Panc1 (cell line): ENCODE measurements at regions not wholly inside any gene's neighbourhood (a gene's known extent, or its start where the extent isn't known, plus 50 kb on each side); places are given as distances from the start of the nearest gene placed in this dataset.

Source experiments
- ATAC-seq: fragments of 200-7000 bp; cut with Tn5 transposase; 2 replicates; pipeline ENCODE4 v1.9.1; 2020; ENCODE audit warnings: mild to moderate bottlenecking, moderate library complexity
- BruUV-seq: library from RNA; stranded (reverse); fragments of 400-500 nt; replicated peaks from 2 replicates; lab custom pipeline; 2021; lab: Mats Ljungman, UMichigan
- CTCF ChIA-PET: fragments of 300-600 bp; sonication (Branson Sonifier 250); formaldehyde crosslinking; loops from one replicate; lab custom pipeline; 2022; ENCODE audit warnings: antibody characterized with exemption; lab: Charles Lee
- POLR2A ChIA-PET: fragments of 300-600 bp; sonication (Branson Sonifier 250); formaldehyde crosslinking; loops from one replicate; lab custom pipeline; 2022; ENCODE audit warnings: antibody characterized with exemption; lab: Charles Lee
- DNase-seq: peaks from one replicate; pipeline ENCODE4 v3.0.0-alpha.2; 2010; ENCODE audit warnings: low read depth, low spot score
- H3K27ac ChIP-seq: 2 replicates; pipeline ENCODE4 v1.5.1; 2011; ENCODE audit warnings: mild to moderate bottlenecking, low read length, inconsistent platforms
- H3K27me3 ChIP-seq: fragments of 200-500 bp; sonication (Bioruptor generic); 2 replicates; pipeline ENCODE4 v1.6.0; 2014; ENCODE audit warnings: low read length, inconsistent platforms; ENCODE audit not compliant: control insufficient read depth, insufficient read depth
- H3K36me3 ChIP-seq: fragments of 200-500 bp; sonication (Bioruptor generic); 2 replicates; pipeline ENCODE4 v1.5.1; 2014; ENCODE audit warnings: inconsistent platforms, mild to moderate bottlenecking, low read length, moderate library complexity; ENCODE audit not compliant: control insufficient read depth, insufficient read depth
- H3K4me1 ChIP-seq: 2 replicates; pipeline ENCODE4 v1.5.1; 2011; ENCODE audit warnings: inconsistent platforms, mild to moderate bottlenecking, low read length, moderate library complexity; ENCODE audit not compliant: control insufficient read depth, insufficient read depth
- H3K4me3 ChIP-seq, 2 experiments: 2 replicates each; pipeline ENCODE4 v1.5.1; 2011 to 2012; ENCODE audit warnings: low read depth in 2 of 2, low read length in 2 of 2, mild to moderate bottlenecking in 2 of 2, inconsistent platforms in 1 of 2, moderate library complexity in 1 of 2
- H3K9me3 ChIP-seq: fragments of 200-500 bp; sonication (Bioruptor generic); 2 replicates; pipeline ENCODE4 v1.5.1; 2014; ENCODE audit warnings: low read depth, mild to moderate bottlenecking, inconsistent platforms, low read length, moderate library complexity; ENCODE audit not compliant: control insufficient read depth, insufficient read depth
- POLR2AphosphoS5 ChIP-seq: IDR thresholded peaks from 2 replicates; pipeline ENCODE4 v1.6.1; 2012; ENCODE audit warnings: mild to moderate bottlenecking, low read depth, low read length, moderate library complexity
- REST ChIP-seq, 2 experiments: IDR thresholded peaks; 2 replicates each; pipeline ENCODE4 v1.6.1; 2011 to 2012; ENCODE audit warnings: low read depth in 2 of 2, control low read depth in 1 of 2, low read length in 1 of 2, mild to moderate bottlenecking in 1 of 2, moderate library complexity in 1 of 2; ENCODE audit not compliant: insufficient read depth in 1 of 2
- SIN3A ChIP-seq: IDR thresholded peaks from 2 replicates; pipeline ENCODE4 v1.6.1; 2012; ENCODE audit warnings: low read depth, mild to moderate bottlenecking, low read length, moderate library complexity, borderline replicate concordance; ENCODE audit not compliant: insufficient read depth
- TCF7L2 ChIP-seq: IDR thresholded peaks from 2 replicates; pipeline ENCODE4 v1.6.1; 2011; ENCODE audit warnings: mild to moderate bottlenecking, low read depth, low read length, inconsistent platforms
- in situ Hi-C: cut with HindIII; loops from 2 replicates; pipeline ENCODE4 v1.10.0; 2016; ENCODE audit warnings: low sequenced_read_pairs, low pct_unique_long_range_greater_than_20kb
- intact Hi-C: fragments of 100-400 bp; cut with micrococcal nuclease; formaldehyde crosslinking; loops from one replicate; pipeline ENCODE4 v1.10.0; 2022; ENCODE audit not compliant: unreplicated experiment
- TF ChIP-seq, protein P1 (sequence below): fragments of 450-650 bp; IDR thresholded peaks from 2 replicates; pipeline ENCODE4 v1.5.1; 2017; ENCODE audit warnings: mild to moderate bottlenecking

DNA sequence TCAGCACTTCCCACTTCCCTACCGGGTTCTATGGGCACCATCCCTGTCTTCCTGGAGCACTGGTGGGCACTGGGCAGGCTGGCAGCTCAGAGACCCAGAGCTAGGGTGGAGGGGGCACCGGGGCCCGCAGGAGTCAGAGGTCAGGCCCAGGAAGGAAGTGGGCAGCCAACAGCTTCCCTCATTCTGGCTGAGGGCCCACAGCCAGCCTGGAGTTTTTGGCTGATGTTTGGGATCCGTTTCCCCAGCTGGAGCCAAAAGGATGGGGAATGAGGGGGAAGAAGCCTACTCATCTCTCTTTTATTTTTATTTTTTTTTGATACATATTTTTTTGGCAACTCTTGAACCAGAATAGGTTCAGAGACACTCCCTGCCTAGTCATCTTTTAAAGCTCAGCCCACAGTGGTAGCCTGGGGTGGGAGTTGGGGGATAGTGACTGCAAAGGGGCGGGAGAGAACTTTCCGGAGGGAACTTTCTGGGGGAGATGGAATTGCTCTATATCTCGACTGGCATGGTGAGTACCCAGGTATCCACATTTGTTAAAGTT lies 54.2 kb upstream of the MLN start:
- H3K4me1 ChIP-seq, result no peaks in the 10 kb centered on the region
- DNase-seq (no peak), ATAC-seq (no peak)
- intact Hi-C loops (no loop called here), in situ Hi-C loops (no loop called here)
- H3K4me3 ChIP-seq, result no peak overlapping the region
- H3K36me3 ChIP-seq, result no peaks in the 10 kb centered on the region
- no peak overlapping the region for H3K27ac ChIP-seq
- no peaks in the 10 kb centered on the region for H3K9me3 ChIP-seq
- ChIA-PET CTCF (no interaction called here), POLR2A (no interaction called here)
- TF ChIP-seq POLR2AphosphoS5 (no peak), SIN3A (no peak), TCF7L2 (no peak), REST (IDR thresholded peaks at IDR 0.05; ENCODE audit: insufficient read depth in 1 of 2, low read depth in 2 of 2, low read length in 1 of 2) (no peak)
- TF ChIP-seq, protein P1, sequence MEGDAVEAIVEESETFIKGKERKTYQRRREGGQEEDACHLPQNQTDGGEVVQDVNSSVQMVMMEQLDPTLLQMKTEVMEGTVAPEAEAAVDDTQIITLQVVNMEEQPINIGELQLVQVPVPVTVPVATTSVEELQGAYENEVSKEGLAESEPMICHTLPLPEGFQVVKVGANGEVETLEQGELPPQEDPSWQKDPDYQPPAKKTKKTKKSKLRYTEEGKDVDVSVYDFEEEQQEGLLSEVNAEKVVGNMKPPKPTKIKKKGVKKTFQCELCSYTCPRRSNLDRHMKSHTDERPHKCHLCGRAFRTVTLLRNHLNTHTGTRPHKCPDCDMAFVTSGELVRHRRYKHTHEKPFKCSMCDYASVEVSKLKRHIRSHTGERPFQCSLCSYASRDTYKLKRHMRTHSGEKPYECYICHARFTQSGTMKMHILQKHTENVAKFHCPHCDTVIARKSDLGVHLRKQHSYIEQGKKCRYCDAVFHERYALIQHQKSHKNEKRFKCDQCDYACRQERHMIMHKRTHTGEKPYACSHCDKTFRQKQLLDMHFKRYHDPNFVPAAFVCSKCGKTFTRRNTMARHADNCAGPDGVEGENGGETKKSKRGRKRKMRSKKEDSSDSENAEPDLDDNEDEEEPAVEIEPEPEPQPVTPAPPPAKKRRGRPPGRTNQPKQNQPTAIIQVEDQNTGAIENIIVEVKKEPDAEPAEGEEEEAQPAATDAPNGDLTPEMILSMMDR, result no peak
- H3K27me3 ChIP-seq, result no peaks in the 10 kb centered on the region
- BruUV-seq, result no TSS peak

DNA sequence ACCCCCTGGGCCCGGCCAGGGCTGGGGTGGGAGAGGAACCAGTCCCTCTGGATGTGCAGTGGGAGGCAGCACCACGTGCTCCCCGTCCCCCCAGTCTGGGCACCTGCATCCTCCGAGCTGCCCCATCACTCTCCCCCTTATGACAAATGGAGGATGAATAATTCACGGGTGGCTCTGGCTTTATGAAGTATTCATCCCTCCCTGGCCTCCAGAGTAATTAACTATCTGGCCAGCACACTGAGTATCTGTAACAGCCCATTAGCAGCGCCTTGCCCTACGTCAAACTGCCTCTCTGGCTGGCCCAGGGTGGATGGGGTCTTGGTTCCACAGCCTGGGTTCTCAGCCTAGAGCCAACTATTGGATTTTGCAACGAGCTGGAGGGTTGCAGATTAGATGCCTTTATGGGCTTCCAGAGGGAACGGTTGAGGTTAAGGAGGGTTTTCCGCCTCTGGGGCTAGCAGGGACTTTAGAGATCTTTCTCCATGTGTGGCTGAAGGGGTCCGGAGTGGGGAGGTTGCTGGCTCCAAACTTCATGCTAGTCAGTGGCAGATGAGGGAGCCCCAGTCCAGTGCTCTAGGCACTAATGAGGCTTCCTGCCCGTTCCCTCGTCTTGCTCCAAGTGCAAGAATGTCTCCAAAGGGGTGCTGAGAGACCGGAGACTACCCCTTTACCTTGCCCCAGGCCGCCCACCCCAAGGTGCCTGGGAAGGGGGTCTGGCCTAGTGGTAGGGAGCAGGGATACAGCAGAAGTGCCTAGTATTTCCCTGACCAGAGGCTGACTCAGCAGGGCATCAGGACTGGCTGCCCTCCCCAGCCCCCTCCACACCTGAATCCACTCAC lies 53.5 kb upstream of the MLN start:
- Histone ChIP-seq H3K4me3 (no peak overlapping the region), H3K27ac (no peak overlapping the region), H3K9me3 (no peaks in the 10 kb centered on the region), H3K36me3 (no peaks in the 10 kb centered on the region), H3K4me1 (no peaks in the 10 kb centered on the region), H3K27me3 (no peaks in the 10 kb centered on the region)
- intact Hi-C loops, result no loop called here
- ChIA-PET POLR2A (no interaction called here), CTCF (no interaction called here)
- no TSS peak for BruUV-seq
- TF ChIP-seq REST (IDR thresholded peaks at IDR 0.05; ENCODE audit: insufficient read depth in 1 of 2, low read depth in 2 of 2, low read length in 1 of 2) (no peak), SIN3A (no peak), POLR2AphosphoS5 (no peak), TCF7L2 (no peak)
- TF ChIP-seq, protein P1, result no peak
- in situ Hi-C loops, result no loop called here
- no peak for DNase-seq
- ATAC-seq, result no peak
